DND-41 (cell line): ENCODE measurements at regions not wholly inside any gene's neighbourhood (a gene's known extent, or its start where the extent isn't known, plus 50 kb on each side); places are given as distances from the start of the nearest gene placed in this dataset.

ENCODE experiments used
- ATAC-seq: fragments of 200-7000 bp; cut with Tn5 transposase; 3 replicates; pipeline ENCODE4 v1.9.1; 2021; ENCODE audit warnings: low read depth; ENCODE audit not compliant: insufficient read depth
- DNase-seq: peaks from one replicate; pipeline ENCODE4 v3.0.0-alpha.2; 2020
- H2AFZ ChIP-seq: 2 replicates; pipeline ENCODE4 v1.6.0; 2012; ENCODE audit warnings: low read depth, low read length
- H3K27ac ChIP-seq: 2 replicates; pipeline ENCODE4 v1.5.1; 2012; ENCODE audit warnings: low read length, inconsistent platforms
- H3K27me3 ChIP-seq: fragments of 200-600 bp; sonication (generic); 2 replicates; pipeline ENCODE4 v1.6.0; 2012; ENCODE audit warnings: low read length, mild to moderate bottlenecking, inconsistent platforms; ENCODE audit not compliant: insufficient read depth, poor library complexity
- H3K36me3 ChIP-seq: 2 replicates; pipeline ENCODE4 v1.5.1; 2012; ENCODE audit warnings: low read length, inconsistent platforms; ENCODE audit not compliant: insufficient read depth
- H3K4me1 ChIP-seq: 2 replicates; pipeline ENCODE4 v1.5.1; 2012; ENCODE audit warnings: mild to moderate bottlenecking, low read length; ENCODE audit not compliant: insufficient read depth
- H3K4me2 ChIP-seq: 2 replicates; pipeline ENCODE4 v1.6.0; 2012; ENCODE audit warnings: mild to moderate bottlenecking, moderate library complexity, low read length, inconsistent platforms; ENCODE audit not compliant: insufficient read depth
- H3K4me3 ChIP-seq, 2 experiments: fragments of 200-600 bp in 1 of 2; shearing (Covaris generic) in 1 of 2; 2 replicates each; pipeline ENCODE4 v1.5.1; 2012 to 2016; ENCODE audit warnings: inconsistent platforms in 2 of 2, low read length in 2 of 2, mild to moderate bottlenecking in 2 of 2, low read depth in 1 of 2, moderate library complexity in 1 of 2
- H3K79me2 ChIP-seq: 2 replicates; pipeline ENCODE4 v1.6.0; 2012; ENCODE audit warnings: low read length, inconsistent platforms; ENCODE audit not compliant: insufficient read depth
- H3K9ac ChIP-seq: 2 replicates; pipeline ENCODE4 v1.6.0; 2012; ENCODE audit warnings: low read depth, mild to moderate bottlenecking, inconsistent platforms, low read length, moderate library complexity
- H3K9me3 ChIP-seq: 2 replicates; pipeline ENCODE4 v1.5.1; 2012; ENCODE audit warnings: low read length, moderate library complexity, mild to moderate bottlenecking, inconsistent platforms; ENCODE audit not compliant: insufficient read depth, severe bottlenecking
- H4K20me1 ChIP-seq: 2 replicates; pipeline ENCODE4 v1.6.0; 2012; ENCODE audit warnings: low read length; ENCODE audit not compliant: insufficient read depth
- CTCF ChIP-seq: IDR thresholded peaks from 2 replicates; pipeline ENCODE4 v1.5.1; 2012; ENCODE audit warnings: borderline replicate concordance, low read length, moderate library complexity, mild to moderate bottlenecking; ENCODE audit not compliant: poor library complexity, severe bottlenecking; ENCODE audit errors: extremely low read depth
- EZH2 ChIP-seq: IDR thresholded peaks from 3 replicates; pipeline ENCODE4 v1.6.1; 2012; ENCODE audit warnings: borderline replicate concordance, low read depth, mild to moderate bottlenecking, moderate library complexity, low read length, inconsistent platforms; ENCODE audit not compliant: severe bottlenecking

- H3K4me3 ChIP-seq: no peak overlapping the region
- H3K79me2 ChIP-seq: no peaks in the 10 kb centered on the region
- no peak overlapping the region for H3K4me2 ChIP-seq
- TF ChIP-seq EZH2 (no peak), CTCF (no peak)
- H3K9me3 ChIP-seq: no peaks in the 10 kb centered on the region
- no peaks in the 10 kb centered on the region for H3K27me3 ChIP-seq
- DNase-seq (no peak), ATAC-seq (no peak)
- H3K4me1 ChIP-seq: no peaks in the 10 kb centered on the region
- H3K27ac ChIP-seq: no peak overlapping the region
- no peak overlapping the region for H2AFZ ChIP-seq
- no peaks in the 10 kb centered on the region for H3K36me3 ChIP-seq
- H4K20me1 ChIP-seq: no peaks in the 10 kb centered on the region
- no peak overlapping the region for H3K9ac ChIP-seq
Measured at GRCh38 chr6:98287876-98288275, 546.5 kb upstream of the POU3F2 start.

- H3K27ac ChIP-seq: no peak overlapping the region
- no peaks in the 10 kb centered on the region for H3K4me1 ChIP-seq
- H3K79me2 ChIP-seq: no peaks in the 10 kb centered on the region
- H3K9ac ChIP-seq: no peak overlapping the region
- H4K20me1 ChIP-seq: no peaks in the 10 kb centered on the region
- TF ChIP-seq CTCF: no peak
- TF ChIP-seq EZH2: no peak
- ATAC-seq (no peak), DNase-seq (no peak)
- no peaks in the 10 kb centered on the region for H3K36me3 ChIP-seq
- no peak overlapping the region for H3K4me3 ChIP-seq
- no peak overlapping the region for H2AFZ ChIP-seq
- no peaks in the 10 kb centered on the region for H3K9me3 ChIP-seq
- H3K4me2 ChIP-seq: no peak overlapping the region
- no peaks in the 10 kb centered on the region for H3K27me3 ChIP-seq
Measured at GRCh38 chr6:98292810-98293209, 541.6 kb upstream of the POU3F2 start.

GRCh38 chr6:98295515-98296175, 538.7 kb upstream of the POU3F2 start:
- Histone ChIP-seq H3K4me2 (no peak overlapping the region), H3K79me2 (no peaks in the 10 kb centered on the region), H3K9me3 (no peaks in the 10 kb centered on the region), H3K4me3 (no peak overlapping the region), H3K9ac (no peak overlapping the region), H3K4me1 (no peaks in the 10 kb centered on the region), H3K36me3 (no peaks in the 10 kb centered on the region), H3K27me3 (no peaks in the 10 kb centered on the region), H3K27ac (no peak overlapping the region), H2AFZ (no peak overlapping the region), H4K20me1 (no peaks in the 10 kb centered on the region)
- ATAC-seq (no peak), DNase-seq (no peak)
- TF ChIP-seq EZH2: no peak
- TF ChIP-seq CTCF: no peak
